Stimulated activated CD8-positive, alpha-beta memory T cell treated with anti-CD3 and anti-CD28 coated beads, Interleukin-2, amount 100 ng/mL, for 48 hours (primary cell): ENCODE measurements at regions not wholly inside any gene's neighbourhood (a gene's known extent, or its start where the extent isn't known, plus 50 kb on each side); places are given as distances from the start of the nearest gene placed in this dataset.
"Not testable (repeated sequence)": the region's sequence is repeated elsewhere in the genome, so short reads cannot be mapped to it uniquely, and the experiment has no call there.

Experiments
- DNase-seq, 2 donors: peaks; one replicate each; pipeline ENCODE4 v3.0.0-alpha.2; 2020; ENCODE audit warnings: low read depth in 2 of 2

DNA sequence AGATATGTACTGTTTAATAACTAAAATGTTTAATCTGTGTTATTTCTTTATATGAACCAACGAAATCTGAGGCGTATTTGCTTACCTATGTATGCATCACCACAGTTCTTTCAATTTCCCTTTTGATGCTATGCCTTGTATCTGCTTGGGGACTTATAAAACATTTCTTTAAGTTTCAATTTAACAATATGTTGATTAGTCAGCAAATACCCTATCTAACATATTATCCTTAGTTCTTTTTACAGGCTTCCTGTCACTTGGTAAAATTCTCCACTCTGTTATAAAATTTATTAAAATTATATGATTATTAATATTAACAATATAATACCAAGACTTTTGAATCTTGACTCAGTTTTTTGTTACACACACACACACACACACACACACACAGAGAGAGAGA is 174.3 kb downstream of the CPS1 start:
- DNase-seq = no peak

DNA sequence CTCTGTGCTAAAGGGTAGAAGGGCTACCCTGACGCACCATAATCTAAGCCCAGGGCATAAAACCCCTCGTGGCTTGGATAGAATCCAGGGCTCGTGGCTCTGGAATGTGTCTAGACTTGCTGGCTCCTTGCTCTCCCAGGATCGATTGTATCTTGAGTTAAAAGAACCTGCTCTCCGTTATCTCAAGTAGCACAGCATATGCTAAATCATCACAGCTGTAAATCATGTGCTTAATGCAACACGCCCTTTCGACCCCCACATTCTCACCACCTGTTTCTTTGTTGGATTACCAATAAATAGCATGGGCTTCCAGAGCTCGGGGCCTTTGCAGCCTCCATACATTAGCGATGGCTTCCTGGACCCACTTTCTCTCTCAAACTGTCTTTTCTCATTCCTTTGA is 190.4 kb downstream of the CPS1 start:
- not testable (repeated sequence) for DNase-seq

DNA sequence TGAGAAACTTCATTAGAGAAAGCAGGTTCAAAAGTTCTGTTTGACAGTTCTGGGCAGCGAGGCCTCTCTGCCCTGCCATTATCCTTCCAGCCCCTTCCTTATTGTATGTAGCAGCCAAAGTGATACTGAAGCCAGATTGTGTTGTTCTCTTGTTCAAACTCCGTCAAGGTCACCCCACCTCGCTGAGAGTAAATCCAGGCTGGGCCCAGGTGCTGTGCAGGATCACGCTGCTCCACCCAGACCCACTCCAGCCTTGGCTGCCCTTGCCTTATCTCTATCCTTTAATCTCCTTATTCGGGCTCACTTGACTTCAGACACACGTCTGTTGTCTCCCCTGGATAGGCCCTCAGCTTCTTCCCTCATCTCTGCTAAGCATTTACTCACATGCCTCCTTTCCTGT is 196.1 kb downstream of the CPS1 start:
- DNase-seq = no peak

DNA sequence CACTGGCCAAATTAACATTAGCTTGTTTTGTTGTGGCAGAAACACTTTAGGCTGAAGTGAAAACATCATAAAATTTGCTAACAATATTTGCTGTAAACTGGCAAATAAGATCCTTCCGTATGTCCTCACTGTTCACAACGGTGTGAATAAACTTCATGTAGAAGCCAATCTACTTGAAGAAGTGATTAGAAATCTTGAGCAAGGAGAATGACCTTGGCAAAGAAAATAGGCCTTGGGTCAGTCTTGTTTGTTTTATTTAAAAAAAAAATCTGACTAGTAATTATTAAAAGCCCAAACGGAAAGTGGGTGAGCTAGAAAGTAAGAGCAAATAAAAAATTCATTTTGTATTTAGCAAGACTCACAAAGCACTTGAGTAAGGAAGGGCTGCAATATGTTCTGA is 197.0 kb downstream of the CPS1 start:
- no peak for DNase-seq

DNA sequence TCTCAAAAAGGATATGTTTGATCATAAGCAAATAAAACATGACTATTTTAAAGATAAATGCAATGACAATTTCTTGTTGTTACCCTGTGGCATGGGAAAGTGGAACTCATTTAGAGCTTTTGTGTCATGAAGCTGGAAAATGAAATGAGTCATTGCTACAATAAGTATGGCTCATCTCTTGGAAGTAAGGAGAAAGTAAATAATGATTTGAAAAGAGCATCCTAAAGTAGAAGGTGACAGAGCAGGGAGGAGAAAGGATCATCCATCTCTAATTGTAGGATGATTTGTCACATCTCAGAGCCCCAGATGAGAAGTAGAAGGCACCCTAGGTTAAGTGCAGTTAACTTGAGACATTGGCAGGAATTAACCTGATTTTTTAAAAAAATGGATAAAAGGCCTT is 200.5 kb downstream of the CPS1 start:
- DNase-seq = no peak

DNA sequence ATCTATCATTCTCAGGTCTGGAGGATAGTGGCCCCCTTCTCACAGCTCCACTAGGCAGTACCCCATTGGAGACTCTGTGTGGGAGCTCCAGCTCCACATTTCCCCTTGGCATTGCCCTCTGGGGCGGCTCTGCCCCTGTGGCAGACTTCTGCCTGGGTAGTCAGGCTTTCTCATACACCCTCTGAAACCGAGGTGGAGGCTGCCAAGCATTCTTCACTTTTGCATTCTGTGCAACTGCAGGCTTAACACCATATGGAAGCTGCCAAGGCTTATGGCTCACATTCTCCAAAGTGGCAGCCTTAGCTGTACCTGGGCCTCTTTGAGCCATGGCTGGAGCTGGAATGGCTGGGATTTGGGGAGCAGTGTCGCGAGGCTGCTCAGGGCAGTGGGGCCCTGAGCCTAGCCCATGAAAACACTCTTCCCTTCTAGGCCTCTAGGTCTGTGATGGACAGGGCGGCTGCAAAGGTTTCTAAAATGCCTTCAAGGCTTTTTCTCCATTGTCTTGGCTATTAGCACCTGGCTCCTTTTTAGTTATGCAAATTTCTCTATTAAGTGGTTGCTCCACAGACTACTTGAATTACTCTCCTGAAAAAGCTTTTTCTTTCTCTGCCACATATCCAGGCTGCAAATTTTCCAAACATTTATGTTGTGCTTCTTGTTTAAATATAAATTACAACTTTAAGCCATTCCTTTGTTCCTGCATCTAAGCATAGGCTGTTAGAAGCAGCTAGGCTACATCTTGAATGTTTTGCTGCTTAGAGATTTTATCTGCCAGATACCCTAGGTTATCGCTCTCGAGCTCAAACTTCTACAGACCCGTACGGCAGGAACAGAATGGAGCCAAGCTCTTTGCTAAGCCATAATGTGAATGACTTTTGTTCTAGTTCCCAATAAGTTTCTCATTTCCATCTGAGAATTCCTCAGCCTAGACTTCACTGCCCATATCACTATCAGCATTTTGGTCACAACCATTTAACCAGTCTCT is 206.5 kb downstream of the CPS1 start:
- no peak for DNase-seq

DNA sequence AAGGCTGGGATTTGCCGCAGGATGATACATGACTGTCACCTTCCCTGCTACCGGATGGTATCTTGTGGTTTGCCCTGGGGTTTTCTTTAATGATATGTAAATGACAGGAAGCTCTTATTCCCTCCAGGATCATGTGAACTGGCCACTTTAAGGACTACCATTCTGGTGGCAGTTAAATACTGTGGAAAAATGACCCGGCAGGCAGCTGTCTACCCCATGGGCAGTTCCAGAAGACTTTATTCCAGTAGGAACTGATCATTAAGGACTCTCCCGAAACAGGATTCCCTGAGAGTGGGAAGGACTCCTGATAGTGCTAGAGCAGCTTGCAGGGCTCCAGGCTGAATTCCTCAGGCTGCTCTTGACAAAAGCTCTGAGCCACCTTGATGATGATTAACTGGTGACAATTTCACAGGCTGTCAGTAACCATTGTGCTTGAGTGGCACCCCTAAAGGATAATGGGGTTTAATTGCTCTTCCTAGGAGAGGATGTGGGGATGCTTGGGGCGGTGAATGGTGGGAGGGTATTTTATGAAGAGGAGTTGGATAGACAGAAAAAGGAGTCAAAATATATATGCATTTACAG is 212.0 kb downstream of the CPS1 start:
- no peak for DNase-seq

DNA sequence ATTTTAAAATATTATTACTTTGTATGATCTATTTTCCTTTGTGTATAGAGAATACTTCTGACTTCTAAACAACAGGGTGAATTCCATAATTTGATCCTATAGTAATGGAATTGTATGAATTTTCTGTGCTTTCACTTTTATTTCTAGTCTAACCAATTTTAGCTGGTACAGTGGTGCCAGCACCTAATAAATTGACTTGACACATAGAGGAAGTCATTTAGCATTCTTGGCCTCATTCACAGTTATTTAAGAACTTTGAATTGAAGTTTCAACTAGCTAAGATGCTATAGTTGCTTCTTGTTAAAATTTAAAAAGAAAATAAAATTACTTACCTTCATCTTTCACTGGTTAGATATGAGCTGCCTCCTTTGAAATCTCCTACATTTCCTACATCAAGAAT is 220.4 kb downstream of the CPS1 start:
- DNase-seq = no peak

DNA sequence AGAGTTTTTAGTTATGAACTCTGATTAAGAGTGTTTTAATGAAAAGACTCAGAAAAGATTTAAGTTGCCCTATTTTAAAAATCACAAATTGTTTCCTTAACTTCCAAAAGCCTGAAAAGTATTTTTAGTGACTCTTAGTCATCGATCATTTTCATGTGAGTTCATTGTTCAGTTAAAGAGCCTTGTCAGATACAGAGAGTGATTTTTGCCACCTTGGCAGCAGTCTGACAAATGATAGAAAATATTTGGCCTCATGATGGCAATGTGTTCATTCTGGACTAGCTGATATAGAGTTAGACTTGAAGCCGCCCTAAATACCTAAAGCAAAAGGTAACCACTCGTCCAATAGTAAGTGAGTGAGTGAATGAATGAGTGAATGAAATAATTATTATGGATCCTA is 225.8 kb downstream of the CPS1 start:
- no peak for DNase-seq

DNA sequence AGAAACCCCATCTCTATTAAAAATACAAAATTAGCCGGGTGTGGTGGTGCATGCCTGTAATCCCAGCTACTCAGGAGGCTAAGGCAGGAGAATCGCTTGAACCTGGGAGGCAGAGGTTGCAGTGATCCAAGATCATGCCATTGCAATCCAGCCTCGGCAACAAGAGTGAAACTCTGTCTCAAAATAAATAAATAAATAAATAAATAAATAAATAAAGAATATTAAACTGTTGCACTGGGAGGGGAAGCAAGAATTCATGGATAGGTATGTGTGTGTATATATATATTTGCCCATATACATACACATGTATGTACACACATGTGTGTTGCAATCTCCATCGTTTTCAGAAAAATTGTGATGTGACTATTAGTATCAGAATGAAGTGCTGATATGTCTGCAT is 231.4 kb downstream of the CPS1 start:
- DNase-seq = not testable (repeated sequence)

DNA sequence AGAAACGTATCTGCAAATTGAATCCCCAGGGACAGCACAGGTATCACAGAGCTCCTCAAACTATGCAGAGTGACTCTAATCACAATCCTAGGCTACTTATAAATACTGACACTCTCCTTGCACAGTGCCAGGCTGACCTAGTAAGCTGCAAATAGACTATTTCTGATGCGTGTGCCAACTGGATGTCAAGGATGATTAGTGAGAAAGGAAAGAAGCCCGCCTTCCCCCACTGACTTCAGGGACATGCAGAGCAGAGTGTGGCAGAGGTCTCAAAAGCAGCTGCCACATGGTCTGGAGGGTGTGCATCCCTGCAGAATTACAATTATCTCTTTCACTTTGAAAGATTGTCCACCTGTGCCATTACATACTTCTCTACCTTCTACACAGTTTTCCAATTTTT is 235.6 kb downstream of the CPS1 start:
- no peak for DNase-seq

DNA sequence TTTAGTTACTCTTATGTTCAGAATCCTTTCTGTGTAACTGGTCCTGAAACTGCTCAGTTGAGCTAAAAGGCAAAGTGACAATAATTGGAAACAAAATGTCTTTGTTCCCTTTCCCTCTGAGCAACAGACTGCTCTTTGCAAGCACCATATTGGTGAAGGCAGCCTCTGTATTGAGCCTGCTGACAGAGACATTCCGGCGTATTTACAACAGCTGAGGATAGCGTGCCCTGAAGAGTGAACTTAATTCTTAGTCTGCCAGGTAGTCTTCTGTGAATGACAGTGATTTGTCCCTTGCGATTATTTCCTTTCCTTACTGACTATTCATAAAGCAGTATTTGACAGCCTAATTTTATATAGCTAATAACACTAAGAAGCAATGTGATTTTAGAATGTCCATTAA is 239.1 kb downstream of the CPS1 start:
- DNase-seq = no peak

DNA sequence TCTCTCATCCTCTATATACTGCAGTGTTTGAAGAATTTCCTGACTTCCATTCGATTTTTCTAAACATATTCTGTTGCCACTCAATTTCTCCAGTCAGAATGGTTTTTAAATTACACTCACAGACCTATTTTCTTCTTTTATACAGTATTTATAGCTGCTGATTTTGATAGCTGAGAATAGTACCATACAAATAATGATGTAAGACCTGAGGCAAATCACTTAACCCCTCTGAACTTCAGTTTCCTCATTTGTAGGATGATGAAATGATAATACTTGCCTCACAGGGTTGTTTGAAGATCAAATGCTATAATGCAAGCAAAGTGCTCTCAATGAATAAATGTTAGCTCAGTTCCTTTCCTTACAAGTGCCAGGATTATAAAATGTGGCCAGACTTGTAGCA is 241.8 kb downstream of the CPS1 start:
- no peak for DNase-seq

DNA sequence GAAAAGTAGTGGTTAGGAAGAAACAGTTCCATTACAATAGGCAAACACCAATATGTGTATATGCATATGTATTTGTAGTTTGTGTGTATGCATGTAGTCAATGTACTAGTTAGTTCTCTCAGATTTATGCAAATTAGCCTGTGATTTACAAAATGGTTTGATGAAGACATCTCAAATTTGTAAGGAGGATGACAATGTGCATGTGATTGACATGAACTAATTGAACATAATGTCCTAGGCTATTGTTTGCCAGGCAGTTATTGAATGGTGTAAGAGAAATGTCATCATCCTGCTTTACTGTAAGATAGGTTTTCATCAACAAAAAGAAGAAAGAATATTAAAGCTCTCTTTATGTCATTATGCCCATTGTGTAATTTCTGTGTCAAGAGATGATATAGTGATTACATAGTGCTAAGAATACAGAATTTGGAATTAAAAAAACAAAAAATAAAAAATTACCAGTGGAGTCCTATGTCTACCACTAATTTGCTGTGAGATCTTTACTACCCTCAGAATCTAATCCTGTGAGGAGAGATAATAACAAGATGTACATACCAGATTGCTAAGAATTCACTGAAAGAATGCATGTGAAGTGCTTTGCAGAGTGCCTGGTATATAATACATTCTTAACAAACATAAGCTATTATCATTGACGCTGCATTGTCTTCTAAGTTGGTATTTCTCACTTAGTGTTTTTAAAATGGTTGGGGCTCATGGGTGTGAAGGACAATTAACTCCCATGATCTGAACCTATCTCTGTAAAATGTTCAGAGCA is 258.0 kb downstream of the CPS1 start:
- no peak for DNase-seq

DNA sequence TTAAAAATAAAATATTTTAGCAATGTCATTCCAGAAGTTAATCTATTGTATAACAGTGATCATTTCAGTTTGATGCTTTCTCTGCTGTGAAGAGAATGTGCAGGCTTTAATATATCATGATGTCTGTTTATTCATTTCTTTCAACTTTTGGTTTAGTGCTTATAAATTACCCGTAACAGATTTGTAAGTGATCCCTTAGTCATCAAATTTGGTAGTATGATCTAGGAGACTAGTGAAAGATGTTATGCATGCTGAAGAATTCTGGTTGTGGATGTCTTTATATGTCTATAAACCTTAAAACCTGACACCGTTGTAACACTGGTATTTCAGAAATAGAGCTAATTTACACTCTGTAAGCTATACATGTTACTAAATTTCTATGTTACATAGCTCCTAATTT is 260.4 kb downstream of the CPS1 start:
- DNase-seq = no peak

DNA sequence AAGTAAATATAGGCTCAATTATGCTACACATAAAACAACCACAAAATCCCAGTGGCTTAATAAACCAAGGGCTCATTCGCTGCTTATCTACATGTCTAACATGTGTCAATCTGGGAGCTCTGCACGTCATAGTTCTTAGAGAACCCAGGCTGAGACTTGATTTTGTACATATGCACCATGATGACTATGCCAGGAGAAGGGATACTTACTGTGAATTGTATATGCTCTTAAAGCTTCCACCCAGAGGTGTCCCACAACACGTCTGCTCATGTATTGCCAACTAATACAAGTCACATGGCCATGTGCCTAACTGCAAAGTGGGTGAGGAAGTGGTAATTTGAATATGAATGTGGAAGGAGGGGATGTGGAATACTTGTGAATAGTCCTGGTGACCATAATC is 262.1 kb downstream of the CPS1 start:
- no peak for DNase-seq

DNA sequence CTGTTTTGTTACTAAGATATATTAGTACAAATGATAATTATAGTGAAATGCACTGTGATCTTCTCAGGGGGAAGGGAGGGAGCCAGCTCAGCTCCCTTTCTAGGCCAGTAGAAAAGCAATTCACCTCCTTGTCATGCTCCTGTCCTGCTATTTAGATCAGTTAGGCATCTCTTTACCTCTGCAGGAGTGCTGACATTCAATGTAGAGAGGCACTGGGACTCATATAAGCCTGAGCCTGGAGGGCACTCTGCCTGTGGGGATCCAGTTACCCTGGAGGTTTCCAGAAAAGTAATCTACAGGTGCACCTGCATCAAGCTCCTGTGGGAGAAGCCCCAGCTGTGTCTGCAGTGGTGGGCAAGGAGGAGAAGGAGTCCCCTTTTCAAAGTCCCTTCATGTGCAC is 277.0 kb downstream of the CPS1 start:
- DNase-seq = no peak

DNA sequence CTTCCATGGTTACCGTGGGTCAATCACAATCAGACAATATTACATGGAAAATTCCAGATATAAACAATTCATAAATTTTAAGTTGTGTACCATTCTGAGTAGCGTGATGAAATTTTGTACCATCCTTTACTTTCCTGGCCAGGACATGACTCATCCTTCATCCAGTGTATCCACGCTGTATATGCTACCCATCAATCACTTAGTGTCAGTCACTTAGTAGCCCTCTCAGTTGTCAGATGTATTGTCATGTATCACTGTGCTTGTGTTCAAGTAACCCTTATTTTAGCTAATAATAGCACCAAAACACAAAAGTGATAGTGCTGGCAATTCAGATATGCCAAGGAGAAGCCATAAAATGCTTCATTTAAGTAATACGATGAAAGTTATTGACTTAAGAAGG is 282.6 kb downstream of the CPS1 start:
- DNase-seq = no peak

DNA sequence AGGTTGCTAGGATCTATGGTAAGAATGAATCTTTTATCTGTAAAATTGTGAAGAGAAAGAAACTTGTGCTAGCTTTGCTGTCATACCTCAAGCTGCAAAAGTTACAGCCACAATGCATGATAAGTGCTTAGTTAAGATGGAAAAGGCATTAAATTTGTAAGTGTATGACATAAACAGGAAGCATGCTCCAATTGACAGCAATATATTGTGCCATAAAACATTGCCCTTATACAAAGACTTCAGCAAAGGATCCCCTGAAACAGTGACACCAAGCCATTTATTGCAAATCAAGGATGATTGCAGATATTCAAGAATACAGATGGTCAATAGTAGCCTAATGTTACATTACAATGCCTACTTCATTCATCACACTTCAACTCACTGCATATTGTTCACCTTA is 283.1 kb downstream of the CPS1 start:
- no peak for DNase-seq

DNA sequence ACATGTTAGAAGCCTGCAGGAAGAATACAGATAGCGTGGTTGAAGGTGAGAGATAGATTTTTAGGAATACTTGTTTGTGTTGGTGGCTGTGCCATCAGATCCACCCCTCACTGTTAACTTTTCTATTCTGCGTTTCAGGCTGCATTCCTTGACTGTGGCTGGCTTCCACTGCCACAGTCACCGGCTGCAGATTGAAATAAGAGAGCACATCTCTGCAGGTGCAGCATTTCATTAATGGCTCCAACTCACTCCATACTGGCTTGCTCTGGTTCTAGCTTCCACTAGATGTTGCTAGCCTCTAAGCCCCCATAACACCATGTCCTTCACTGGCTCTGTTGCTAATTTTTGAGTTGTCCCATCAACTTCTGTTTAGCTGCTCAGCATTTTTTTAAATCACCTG is 286.5 kb downstream of the CPS1 start:
- no peak for DNase-seq

DNA sequence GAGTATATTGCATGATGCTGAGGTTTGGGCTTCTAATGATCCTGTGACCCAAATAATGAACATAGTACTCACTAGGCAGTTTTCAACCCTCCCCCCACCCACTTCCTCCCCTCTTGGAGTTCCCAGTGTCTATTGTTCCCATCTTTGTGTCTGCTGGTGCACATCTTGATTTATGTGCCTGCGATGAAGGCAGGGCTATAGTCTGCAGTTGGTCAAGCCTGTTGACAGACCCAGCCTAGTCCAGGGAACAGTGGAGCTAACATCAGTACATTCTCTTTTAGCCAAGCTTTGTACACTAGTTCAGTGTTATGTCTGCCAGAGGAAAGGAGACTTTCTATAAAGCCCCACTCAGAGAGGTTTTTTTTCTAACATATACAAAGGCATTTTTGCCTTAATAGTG is 287.6 kb downstream of the CPS1 start:
- no peak for DNase-seq

DNA sequence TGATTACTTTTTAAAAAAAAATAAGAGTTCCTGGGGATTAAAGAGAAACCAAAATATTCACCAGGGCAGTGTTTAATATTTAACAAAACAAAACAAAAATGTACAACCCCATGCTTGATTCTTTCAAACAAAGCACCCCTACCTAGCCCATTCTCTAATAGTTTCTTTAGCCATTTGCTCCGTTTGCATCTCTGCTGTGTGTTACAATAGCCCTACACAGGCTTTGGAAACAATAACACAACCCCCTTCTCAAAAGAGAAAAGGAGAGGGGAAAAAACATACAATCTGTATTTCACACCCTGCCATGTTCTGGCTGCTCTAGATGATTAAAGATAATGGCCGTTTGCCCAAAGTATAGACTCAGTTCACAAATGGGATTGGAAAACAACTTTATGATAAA is 302.9 kb downstream of the CPS1 start:
- DNase-seq = no peak

DNA sequence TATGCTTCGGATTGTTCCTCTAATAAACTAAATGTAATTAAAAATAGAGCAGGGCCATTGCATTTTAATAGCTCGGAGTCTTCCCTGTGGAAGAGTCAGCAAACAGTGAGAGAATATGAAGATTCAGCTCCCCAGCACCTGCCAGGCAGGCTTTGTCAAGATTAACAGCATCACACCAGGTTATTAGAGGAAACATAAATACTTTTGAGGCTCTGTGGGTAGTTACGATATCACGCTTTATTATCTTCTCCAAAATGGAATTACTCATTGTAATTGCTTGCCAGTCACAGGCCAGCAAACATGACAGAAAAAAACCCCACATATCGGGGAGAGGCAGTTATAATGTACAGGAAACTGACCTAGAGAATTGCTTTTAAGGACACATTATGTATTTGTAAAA is 303.9 kb downstream of the CPS1 start:
- no peak for DNase-seq
